ENCODE measurements at regions not wholly inside any gene's neighbourhood (a gene's known extent, or its start where the extent isn't known, plus 50 kb on each side); places are given as distances from the start of the nearest gene placed in this dataset.

- TF ChIP-seq CTCF (IDR thresholded peaks at IDR 0.05) (no peak), POLR2A (IDR thresholded peaks at IDR 0.05) (no peak), EP300 (IDR thresholded peaks at IDR 0.05) (no peak)
Measured at GRCh38 chr13:111664696-111665095, 344.3 kb downstream of the TEX29 start.

All from ovary (tissue), 3 donors.